Spinal cord (tissue), 9 donors: ENCODE measurements at regions not wholly inside any gene's neighbourhood (a gene's known extent, or its start where the extent isn't known, plus 50 kb on each side); places are given as distances from the start of the nearest gene placed in this dataset.
"Not testable (repeated sequence)": the region's sequence is repeated elsewhere in the genome, so short reads cannot be mapped to it uniquely, and the experiment has no call there.

Experiments used
- DNase-seq, 6 donors: peaks; one replicate each; pipeline versions ENCODE4 v3.0.0 to v3.0.0-alpha.2; 2013 to 2015; ENCODE audit warnings: low spot score in 6 of 6, low read depth in 4 of 6
- H3K27ac ChIP-seq: one replicate; pipeline ENCODE4 v1.5.1; 2013; ENCODE audit warnings: low read depth, low read length, control low read depth
- H3K27me3 ChIP-seq: one replicate; pipeline ENCODE4 v1.6.1; 2013; ENCODE audit warnings: low read length; ENCODE audit not compliant: control insufficient read depth, insufficient read depth
- H3K36me3 ChIP-seq: one replicate; pipeline ENCODE4 v1.6.1; 2013; ENCODE audit warnings: low read length; ENCODE audit not compliant: control insufficient read depth, insufficient read depth
- H3K4me1 ChIP-seq: one replicate; pipeline ENCODE4 v1.6.1; 2013; ENCODE audit warnings: low read length; ENCODE audit not compliant: control insufficient read depth, insufficient read depth
- H3K4me3 ChIP-seq: one replicate; pipeline ENCODE4 v1.5.1; 2013; ENCODE audit warnings: low read depth, low read length, control low read depth
- H3K9me3 ChIP-seq: one replicate; pipeline ENCODE4 v1.6.1; 2013; ENCODE audit warnings: low read length; ENCODE audit not compliant: control insufficient read depth, insufficient read depth
- WGBS: methylation state at CpG from one replicate; pipeline ENCODE4 v1.1.5; 2013; ENCODE audit warnings: missing lambda C conversion rate; ENCODE audit not compliant: insufficient coverage; 5-methylcytosine and 5-hydroxymethylcytosine counted together
- donor health status: healthy.

DNA sequence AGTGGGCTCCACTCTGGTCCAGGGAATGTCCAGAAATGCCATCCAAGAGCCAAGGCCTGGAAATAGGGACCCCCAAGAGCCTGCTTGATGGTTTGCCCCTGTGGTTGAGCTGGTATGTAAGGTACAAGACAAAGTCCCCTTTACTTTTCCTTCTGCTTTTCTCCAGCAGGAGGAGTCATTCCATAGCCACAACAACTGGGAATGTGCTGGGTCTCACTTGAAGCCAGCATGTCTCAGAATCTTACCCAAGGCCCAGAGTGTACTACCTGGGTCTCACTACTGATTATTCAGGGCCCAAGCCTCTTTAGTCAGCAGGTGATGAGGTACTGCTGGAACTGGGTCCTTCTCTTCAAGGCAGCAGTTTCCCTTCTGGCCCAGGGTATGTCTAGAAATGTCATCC lies 62.1 kb upstream of the CD55 start:
- H3K4me3 ChIP-seq, result no peak overlapping the region
- H3K27me3 ChIP-seq, result no peaks in the 10 kb centered on the region
- H3K36me3 ChIP-seq, result no peaks in the 10 kb centered on the region
- DNase-seq, result no peak
- H3K27ac ChIP-seq, result no peak overlapping the region
- H3K4me1 ChIP-seq, result no peaks in the 10 kb centered on the region
- H3K9me3 ChIP-seq, result no peaks in the 10 kb centered on the region

DNA sequence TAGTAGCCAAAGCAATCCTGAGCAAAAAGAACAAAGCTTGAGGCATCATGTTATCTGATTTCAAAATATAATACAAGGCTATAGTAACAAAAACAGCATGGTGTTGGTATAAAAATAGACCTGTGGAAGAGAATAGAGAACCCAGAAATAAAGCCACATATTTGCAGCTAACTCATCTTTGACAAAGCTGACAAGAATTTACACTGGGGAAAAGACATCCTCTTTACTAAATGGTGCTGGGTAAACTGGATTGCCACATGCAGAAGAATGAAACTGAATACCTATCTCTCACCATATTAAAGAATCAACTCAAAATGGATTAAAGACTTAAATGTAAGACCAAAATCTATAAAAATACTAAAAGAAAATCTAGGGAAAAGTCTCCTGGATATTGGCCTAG lies 59.5 kb upstream of the CD55 start:
- Histone ChIP-seq H3K4me1 (no peaks in the 10 kb centered on the region), H3K27me3 (no peaks in the 10 kb centered on the region), H3K36me3 (no peaks in the 10 kb centered on the region), H3K27ac (no peak overlapping the region), H3K4me3 (no peak overlapping the region), H3K9me3 (no peaks in the 10 kb centered on the region)
- no peak for DNase-seq

DNA sequence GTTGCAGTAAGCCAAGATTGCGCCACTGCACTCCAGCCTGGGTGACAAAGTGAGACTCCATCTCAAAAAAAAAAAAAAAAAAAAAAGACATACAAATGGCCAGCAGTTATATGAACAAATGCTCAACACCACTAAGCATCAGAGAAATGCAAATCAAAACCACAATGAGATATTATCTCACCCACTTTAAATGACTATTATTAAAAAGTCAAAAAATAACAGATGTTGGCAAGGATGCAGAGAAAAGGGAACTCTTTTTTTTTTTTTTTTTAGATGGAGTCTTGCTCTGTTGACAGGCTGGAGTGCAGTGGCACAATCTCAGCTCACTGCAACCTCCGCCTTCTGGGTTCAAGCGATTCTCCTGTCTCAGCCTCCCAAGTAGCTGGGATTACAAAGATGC lies 58.6 kb upstream of the CD55 start:
- no CpG with 5 or more reads among the region's 3 CpGs for WGBS
- DNase-seq, result not testable (repeated sequence)

DNA sequence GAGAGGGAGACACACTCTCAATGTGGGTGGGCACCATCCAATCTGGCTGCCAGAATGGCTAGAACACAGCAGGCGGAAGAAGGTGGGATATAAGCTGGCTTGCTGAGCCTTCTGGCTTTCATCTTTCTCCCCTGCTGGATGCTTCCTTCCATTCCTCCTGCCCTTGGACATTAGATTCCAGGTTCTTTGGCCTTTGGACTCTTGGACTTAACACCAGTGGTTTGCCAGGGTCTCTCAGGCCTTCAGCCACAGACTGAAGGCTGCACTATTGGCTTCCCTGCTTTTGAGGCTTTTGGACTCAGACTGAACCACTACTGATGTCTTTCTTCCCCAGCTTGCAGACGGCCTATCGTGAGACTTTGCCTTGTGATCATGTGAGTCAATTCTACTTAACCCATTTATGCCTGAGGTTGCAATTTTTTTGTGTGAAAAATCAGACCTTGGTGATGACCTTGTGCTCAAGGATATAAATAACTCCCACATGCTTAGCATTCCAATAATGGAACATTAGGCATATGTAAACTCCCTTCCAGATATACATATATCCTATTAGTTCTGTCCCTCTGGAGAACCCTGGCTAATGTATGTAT lies 56.7 kb upstream of the CD55 start:
- no peaks in the 10 kb centered on the region for H3K36me3 ChIP-seq
- H3K27me3 ChIP-seq, result no peaks in the 10 kb centered on the region
- no peak overlapping the region for H3K4me3 ChIP-seq
- H3K27ac ChIP-seq, result no peak overlapping the region
- no peak for DNase-seq
- WGBS, result 75% methylated on average over 1 of the region's 3 CpGs
- H3K4me1 ChIP-seq, result no peaks in the 10 kb centered on the region
- H3K9me3 ChIP-seq, result no peaks in the 10 kb centered on the region

More for the DNA sequence above, 58.6 kb upstream of the CD55 start:
- not testable (repeated sequence) for H3K27ac ChIP-seq, H3K9me3 ChIP-seq, H3K4me3 ChIP-seq, H3K36me3 ChIP-seq, H3K27me3 ChIP-seq, H3K4me1 ChIP-seq

DNA sequence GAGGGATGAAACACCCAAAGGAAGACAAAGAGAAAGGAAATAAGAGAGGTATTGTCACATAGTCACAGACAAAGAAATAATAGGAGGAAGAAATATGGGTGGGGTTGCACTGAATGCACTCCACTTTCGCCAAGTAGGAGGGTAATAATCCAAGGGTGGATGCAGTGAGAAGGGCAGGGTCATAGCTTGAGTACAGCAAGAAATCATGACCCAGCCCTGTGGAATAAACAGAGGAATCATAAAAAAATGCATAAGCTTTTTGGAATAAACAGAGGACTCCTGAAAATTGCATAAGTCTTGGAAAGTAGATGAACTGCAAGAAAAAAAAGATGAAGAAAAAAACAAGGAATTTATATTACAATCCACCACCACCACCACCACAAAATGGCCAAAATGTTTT lies 53.1 kb upstream of the CD55 start:
- Histone ChIP-seq H3K27me3 (no peaks in the 10 kb centered on the region), H3K4me3 (no peak overlapping the region), H3K27ac (no peak overlapping the region), H3K36me3 (no peaks in the 10 kb centered on the region), H3K4me1 (no peaks in the 10 kb centered on the region), H3K9me3 (peaks cover 2% of the 10 kb centered on the region)
- WGBS, result 73% methylated on average over 1 of the region's 1 CpG
- no peak for DNase-seq

DNA sequence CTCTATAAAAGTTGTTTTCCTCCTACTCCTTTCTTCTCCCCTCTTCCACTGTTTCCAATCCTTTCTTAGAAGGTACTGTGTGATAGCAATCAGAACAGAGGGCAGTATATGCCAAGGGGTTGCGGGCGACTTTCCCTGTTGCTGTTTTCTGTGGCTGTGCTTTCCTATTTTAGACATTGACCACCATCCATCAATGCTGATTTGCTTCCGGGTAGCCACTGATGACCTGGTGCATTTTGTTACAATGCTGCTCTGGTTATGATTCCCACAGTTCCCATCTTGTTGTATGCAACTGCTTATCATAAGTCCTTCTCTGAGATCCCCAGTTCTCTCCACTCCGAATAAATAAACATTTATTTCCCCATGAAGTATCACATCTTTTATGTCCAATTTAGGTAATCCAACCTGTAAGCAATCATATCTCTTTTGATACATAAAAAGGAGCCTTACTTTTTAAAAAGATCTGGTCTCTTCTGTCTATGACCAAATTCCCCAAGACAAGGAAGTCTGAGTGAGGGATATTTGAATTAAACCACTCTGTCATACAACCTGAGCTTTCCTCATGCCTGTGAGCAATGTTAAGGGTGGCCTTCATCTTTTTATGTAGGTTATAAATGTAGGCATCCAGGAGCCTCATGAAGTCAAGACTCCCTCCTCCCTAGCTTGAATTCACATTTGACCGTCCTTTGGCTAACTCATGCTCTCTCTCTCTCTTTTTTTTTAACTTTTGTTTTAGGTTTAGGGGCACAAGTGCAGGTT lies 52.5 kb upstream of the CD55 start:
- Histone ChIP-seq H3K36me3 (no peaks in the 10 kb centered on the region), H3K27ac (no peak overlapping the region), H3K27me3 (no peaks in the 10 kb centered on the region), H3K4me1 (no peaks in the 10 kb centered on the region), H3K4me3 (no peak overlapping the region), H3K9me3 (peaks cover 2% of the 10 kb centered on the region)
- no peak for DNase-seq
- 80% methylated on average over 3 of the region's 5 CpGs for WGBS
